Fibroblast of skin of scalp (primary cell): ENCODE measurements at regions not wholly inside any gene's neighbourhood (a gene's known extent, or its start where the extent isn't known, plus 50 kb on each side); places are given as distances from the start of the nearest gene placed in this dataset.
"Not testable (repeated sequence)": the region's sequence is repeated elsewhere in the genome, so short reads cannot be mapped to it uniquely, and the experiment has no call there.

ENCODE experiments used
- DNase-seq: peaks from one replicate; pipeline ENCODE4 v3.0.0-alpha.2; 2013

GRCh38 chr2:34153484-34153883 is 554.4 kb upstream of the FAM98A start:
- DNase-seq, result no peak

GRCh38 chr2:34147780-34148179 is 548.7 kb upstream of the FAM98A start:
- DNase-seq, result no peak

DNA sequence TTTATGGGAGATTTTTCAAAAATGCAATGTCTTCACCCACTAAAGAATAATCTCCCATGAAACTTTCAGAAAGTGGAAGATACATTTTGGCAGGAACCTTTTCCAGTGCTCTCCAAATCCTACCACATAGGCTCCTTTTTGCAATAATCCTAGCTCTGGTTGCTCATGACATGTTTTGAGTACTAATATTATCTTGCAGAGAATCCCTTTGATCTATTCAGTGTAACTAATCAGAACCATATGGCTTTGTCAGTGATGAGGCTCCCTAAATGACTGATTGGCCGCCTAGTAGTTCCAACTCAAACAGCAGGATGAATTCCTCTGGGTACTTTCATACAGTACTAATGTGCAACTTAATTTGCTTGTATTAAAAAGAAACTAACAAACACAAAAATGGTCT is 544.0 kb upstream of the FAM98A start:
- no peak for DNase-seq

GRCh38 chr2:34142531-34143008 is 543.5 kb upstream of the FAM98A start:
- DNase-seq, result not testable (repeated sequence)

DNA sequence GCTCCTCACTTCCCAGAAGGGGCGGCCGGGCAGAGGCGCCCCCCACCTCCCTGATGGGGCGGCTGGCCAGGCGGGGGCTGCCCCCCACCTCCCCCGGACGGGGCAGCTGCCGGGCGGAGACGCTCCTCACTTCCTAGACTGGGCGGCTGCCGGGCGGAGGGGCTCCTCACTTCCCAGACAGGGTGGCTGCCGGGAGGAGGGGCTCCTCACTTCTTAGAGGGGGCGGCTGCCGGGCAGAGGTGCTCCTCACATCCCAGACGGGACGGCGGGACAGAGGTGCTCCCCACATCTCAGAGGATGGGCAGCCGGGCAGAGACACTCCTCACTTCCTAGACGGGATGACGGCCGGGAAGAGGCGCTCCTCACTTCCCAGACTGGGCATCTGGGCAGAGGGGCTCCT is 534.0 kb upstream of the FAM98A start:
- not testable (repeated sequence) for DNase-seq

DNA sequence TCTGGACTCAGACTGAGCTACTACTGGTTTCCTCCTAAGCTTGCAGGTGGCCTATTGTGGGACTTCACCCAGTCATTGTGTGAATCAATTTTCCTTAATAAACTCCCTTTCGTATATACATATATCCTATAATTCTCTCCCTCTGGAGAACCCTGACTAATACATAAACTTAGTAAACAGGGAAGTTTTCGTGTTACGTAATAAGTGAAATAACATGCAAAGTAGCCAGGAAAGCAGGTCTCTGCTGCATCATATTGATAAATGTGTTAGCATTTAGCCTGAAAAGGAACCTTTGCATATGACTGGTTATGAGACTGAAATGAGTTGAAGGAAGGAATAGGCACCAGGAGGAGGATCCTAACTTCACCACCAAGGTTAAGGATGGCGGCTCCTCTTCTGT is 527.2 kb upstream of the FAM98A start:
- DNase-seq, result no peak

- DNase-seq, result no peak
These were observed 525.1 kb upstream of the FAM98A start for GRCh38 chr2:34123996-34124785.

DNA sequence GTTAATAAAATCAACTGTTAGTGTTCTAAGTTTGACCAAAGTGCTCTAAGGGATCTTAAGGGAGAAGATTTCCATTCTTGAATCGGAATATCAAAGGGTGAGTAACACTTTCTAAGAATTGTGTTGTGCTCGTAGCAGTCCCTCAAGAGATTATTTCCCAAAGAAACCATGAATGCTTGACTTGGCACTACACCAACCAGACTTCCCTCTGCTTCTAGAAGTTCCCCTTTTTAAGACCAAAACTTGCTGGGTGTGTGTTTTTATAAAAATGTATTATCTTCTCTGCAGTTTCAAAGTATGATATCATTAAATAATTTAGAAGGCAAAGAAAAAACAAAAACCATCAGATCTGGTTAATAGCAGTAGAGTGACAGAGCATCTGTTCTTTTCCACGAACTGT is 522.0 kb upstream of the FAM98A start:
- DNase-seq, result no peak

DNA sequence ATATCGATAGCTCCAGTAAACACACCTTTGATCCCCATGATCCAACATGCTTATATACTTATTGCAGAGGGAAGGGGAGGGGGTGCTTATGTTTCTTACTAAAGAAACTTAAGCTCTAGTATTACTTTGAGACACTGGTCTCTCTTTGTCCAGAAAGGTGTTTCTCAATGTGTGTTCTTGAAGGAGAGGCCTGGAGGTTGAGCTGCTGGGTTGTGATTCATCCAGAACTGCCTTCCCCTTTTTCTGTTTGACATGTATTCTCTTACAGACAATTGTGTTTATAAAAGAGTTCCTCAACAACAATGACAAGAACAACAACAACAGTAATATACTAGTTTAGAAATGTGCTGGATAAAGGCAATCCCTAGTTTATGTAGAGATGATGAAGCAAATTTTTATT is 516.0 kb upstream of the FAM98A start:
- no peak for DNase-seq

- no peak for DNase-seq
These were observed 513.1 kb upstream of the FAM98A start for GRCh38 chr2:34112161-34112560.

GRCh38 chr2:34110392-34110791 is 511.3 kb upstream of the FAM98A start:
- DNase-seq, result no peak

DNA sequence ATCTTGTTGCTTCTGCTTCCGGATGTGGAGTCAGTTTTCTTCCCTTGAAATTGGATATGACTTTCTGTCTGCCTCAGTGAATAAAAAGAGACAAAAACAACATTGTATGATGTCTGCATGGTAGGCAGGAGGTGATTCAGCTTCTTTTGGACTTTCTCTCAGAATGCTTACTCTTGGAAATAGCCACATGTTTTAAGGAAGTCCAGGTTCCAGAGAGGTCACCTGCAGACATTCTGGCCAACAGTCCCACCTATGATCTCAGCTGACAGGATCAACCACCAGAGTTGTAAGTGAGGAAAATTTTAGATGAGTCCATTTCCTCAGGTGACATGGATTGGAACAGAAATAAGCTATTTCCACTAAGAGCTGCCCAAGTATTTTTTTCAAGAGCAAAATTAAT is 508.7 kb upstream of the FAM98A start:
- no peak for DNase-seq

DNA sequence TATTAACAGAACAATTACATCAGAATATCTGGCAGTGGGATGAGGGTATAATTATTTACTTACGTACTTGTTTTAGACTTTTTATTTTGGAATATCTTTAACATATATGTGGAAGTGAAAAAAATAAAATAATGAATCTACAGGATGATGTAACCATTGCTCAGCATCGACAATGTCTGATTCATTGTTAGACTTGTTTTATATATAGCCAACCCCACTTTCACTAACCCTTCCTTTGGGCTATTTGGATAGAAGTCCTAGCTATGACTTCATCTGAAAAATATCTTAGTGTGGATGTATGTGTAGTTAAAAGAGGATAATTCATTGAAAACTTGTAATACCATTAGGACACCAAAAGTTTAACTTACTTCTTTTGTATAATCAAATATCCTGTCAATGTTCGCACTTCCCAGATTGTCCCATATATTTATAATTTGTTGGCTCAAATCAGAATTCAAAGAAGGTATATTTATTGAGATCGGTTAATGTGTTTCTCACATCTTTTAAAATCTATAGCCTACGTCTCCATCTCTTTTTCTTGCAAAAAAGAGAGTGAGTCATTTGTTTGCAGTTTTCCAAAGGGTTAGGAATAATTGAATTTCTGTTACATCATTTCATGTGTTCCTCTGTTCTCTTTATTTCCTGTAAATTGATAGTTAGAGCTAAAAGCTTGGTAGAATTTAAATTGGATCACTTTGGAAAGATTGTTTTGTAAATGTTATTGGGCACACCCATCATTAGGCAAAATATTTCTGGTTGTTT is 506.1 kb upstream of the FAM98A start:
- DNase-seq, result peak; percentile 95

GRCh38 chr2:34104601-34105000 is 505.5 kb upstream of the FAM98A start:
- peak; percentile 54 for DNase-seq

DNA sequence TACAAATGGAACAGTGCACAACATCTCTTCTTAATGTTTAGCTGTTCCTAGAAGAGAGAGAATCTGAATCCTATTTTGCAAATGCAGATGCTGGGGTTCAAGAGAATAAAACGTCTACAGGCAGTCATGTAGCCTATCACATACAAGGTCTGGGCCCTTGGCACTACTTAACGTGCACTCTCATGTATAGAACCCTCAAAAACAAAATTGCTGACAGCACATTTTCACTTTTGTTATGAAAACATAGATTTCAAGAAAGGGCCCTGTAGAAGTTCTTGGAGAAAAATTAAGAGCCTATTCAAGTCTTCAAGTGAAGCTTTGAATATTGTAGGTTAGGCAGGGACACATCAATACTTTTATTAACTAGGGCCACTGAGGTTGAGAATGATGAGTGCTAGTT is 504.3 kb upstream of the FAM98A start:
- no peak for DNase-seq

DNA sequence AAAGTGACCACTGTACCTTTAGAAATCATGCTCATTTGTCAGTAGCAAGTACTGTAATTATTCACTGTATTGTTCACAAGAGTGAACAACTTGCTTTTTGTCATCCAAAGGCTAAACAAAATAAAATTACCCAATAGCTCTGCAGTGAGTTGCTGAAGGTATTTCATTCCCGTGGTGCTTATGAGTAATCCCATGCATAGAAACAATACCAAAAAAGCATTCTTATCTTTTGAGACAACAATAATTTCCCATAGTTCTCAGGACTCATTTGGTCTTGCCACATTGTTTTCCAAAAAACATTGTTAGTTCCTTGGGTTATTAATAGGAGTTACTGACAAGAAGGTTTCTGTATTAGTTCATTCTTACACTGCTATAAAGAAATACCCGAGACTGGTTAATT is 503.2 kb upstream of the FAM98A start:
- peak; percentile 40 for DNase-seq

DNA sequence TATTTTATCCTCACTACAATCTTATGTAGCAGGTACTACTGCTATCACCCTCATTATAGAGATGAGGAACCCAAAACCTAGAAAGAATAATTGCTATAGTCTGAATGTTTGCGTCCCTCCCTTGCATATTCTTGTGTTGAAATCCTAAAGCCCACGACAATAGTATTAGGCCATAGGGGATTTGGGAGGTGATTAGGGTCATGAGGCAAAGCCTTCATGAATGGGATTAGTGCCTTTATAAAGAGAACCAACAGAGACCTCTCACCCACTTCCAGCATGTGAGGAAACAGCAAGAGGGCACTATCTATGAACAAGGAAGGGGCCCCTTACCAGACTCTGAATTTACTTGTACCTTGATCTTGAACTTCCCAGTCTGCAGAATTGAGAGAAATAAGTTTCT is 500.3 kb upstream of the FAM98A start:
- no peak for DNase-seq

DNA sequence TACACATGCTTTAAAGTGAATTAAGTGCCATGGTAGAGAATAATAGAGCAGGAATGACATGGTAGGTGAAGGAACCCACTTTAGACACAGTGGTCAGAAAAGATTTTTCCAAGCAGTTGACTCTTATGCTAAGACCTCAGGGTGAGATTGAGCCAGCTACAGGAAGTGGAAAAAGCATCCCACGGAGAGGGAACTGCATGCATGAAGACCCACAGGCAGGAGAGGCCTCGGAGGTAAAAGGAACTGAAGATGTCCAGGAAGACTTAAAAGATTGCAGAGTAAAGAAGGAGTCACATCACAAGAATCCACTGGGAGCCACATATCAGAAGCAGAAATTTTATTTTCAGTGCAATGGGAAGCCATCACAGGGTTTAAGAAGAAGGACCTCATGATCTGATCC is 499.2 kb upstream of the FAM98A start:
- peak; percentile 1 for DNase-seq

- DNase-seq, result peak; percentile 71
These were observed 497.6 kb upstream of the FAM98A start for GRCh38 chr2:34096562-34097171.

DNA sequence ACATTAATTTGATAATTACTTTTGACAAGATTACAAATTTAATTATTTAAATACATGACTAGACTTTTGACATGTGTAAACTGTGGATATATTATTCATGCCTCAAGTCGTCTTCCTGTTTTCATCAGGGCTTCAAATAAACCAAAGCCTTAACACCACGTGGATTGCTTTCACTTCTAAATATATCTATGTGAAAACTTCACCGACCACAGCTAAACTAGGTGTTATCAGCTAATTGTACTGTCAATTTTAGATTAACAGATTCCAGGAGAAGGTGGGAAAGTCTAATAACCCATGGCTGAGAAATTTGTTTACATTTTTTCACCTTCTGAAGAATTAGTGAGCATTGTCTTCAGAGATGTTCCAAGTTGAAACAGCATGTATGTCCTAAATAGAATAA is 494.7 kb upstream of the FAM98A start:
- DNase-seq, result no peak

GRCh38 chr2:34070196-34070595 is 471.1 kb upstream of the FAM98A start:
- no peak for DNase-seq

DNA sequence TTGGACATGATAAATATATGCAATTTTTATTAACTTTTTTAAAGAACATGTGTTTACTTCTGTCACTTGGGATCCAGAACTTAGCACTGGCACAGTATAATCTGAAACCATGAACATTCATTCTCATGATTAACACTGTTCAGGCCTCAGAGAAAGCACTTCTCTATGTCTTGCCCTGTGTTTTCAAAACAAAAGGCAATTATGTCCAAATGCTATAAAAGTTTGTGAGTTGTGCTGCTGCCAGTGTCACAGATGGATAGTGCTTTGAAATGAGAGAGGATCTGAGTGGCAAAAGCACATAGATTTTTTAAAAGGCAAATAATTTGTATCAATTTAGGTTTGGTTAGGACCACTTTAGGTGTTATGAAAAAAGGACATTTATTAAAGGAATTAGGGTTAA is 470.5 kb upstream of the FAM98A start:
- no peak for DNase-seq

DNA sequence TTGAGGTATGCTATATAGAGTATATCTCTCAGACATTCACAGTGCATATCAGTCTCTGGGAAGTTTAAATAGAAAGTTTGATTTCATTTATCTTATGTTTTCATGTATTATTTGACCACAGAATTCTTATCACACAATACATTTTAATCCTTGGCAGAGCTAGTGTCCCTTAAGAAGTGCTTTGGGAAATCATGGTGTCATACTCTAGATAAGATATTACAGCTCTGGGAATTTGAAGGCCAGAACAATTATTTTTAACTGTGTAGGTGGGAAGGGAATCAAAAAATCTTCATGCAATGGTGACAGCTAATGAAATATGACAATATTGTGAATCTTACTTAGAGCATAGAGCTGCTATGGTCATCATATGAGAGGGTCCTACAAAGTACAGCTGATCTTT is 451.3 kb upstream of the FAM98A start:
- DNase-seq, result no peak
